ENCODE measurements at regions not wholly inside any gene's neighbourhood (a gene's known extent, or its start where the extent isn't known, plus 50 kb on each side); places are given as distances from the start of the nearest gene placed in this dataset.

DNA sequence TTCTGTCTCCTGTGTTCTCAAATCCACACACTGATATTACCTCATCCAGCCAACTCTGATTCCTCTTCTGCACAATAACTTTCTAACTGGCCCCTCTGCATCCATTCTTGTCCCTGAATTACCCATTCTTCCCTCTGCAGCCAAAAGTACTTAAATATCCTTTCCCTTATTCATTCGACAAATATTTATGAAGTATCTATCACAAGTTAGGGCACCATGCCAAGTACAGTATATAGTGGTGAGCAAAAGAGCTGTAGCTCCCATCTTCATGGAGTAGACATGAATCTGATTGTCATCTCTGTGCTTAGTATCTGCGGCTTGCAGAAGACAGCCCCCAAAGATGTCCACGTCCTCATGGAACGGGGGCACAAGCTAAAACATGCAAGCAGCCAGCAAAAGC, 316.8 kb downstream of the SETD4 start:
- no peak for TF ChIP-seq ZNF133 (tag by site-specific recombination; IDR thresholded peaks at IDR 0.05)
- TF ChIP-seq, protein P1, sequence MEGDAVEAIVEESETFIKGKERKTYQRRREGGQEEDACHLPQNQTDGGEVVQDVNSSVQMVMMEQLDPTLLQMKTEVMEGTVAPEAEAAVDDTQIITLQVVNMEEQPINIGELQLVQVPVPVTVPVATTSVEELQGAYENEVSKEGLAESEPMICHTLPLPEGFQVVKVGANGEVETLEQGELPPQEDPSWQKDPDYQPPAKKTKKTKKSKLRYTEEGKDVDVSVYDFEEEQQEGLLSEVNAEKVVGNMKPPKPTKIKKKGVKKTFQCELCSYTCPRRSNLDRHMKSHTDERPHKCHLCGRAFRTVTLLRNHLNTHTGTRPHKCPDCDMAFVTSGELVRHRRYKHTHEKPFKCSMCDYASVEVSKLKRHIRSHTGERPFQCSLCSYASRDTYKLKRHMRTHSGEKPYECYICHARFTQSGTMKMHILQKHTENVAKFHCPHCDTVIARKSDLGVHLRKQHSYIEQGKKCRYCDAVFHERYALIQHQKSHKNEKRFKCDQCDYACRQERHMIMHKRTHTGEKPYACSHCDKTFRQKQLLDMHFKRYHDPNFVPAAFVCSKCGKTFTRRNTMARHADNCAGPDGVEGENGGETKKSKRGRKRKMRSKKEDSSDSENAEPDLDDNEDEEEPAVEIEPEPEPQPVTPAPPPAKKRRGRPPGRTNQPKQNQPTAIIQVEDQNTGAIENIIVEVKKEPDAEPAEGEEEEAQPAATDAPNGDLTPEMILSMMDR (tag by site-specific recombination; IDR thresholded peaks at IDR 0.05), result no peak
- no peak for TF ChIP-seq ZNF324 (tag by site-specific recombination; IDR thresholded peaks at IDR 0.05)
- no peak for TF ChIP-seq BCL11A (tag by site-specific recombination; IDR thresholded peaks at IDR 0.05; ENCODE audit: low read depth)

Data from HEK293 (cell line).